ENCODE measurements at regions not wholly inside any gene's neighbourhood (a gene's known extent, or its start where the extent isn't known, plus 50 kb on each side); places are given as distances from the start of the nearest gene placed in this dataset.
"Not testable (repeated sequence)": the region's sequence is repeated elsewhere in the genome, so short reads cannot be mapped to it uniquely, and the experiment has no call there.

DNA sequence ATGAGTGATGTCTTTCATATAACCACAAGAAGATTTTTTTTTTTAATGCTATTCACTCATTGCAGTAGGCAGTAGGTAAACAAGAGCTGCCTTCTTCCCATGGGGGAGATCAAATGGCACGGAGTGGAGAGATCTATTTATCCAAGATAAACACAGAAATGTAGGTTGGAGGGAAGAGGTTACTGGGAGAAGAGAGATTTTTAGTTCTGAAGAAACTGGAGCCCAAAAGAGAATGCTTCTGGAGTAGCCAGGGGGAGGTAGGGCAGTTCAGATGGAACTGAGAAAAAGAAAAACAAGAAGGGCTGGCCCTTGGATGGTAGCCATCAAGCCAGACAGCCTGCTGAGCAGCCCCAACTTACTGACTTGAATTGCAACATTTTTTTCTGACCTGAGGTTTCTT, 270.1 kb upstream of the TPK1 start:
- intact Hi-C loops (cut with DNase I), result no loop called here
- H3K4me3 ChIP-seq, result no peak overlapping the region
- no peak for TF ChIP-seq CTCF (IDR thresholded peaks at IDR 0.05)
- H3K27me3 ChIP-seq, result no peaks in the 10 kb centered on the region
- no peak overlapping the region for H3K27ac ChIP-seq
- ATAC-seq (peak in 3 of 8 donors; percentile 33 to 76 (median 50)), DNase-seq (no peak)
- WGBS, 2 donors, result 10 to 28% methylated on average over 1 of the region's 1 CpG
- H3K4me1 ChIP-seq, result no peaks in the 10 kb centered on the region
- no peaks in the 10 kb centered on the region for H3K36me3 ChIP-seq
- H3K9me3 ChIP-seq, result peaks cover 0 to 16% (median 0%) of the 10 kb centered on the region in 11 donors

DNA sequence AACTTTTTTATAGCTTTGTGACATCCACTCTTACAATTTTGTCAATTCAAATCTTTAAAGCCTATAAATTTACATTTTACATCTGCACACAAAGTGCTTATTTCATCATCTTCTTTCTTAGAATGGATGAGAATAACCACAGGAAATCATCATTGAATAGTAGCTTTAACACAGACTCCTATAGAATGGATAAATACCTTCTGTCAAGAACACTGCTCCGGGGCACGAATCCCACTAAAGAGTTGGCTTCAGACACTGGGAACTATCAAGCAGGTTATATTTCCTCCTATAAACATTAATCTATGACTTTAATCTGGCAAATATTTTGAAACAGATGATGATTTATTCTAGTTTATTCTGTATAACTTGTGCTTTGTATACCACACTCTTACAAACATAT, 269.7 kb upstream of the TPK1 start:
- DNase-seq, result no peak
- intact Hi-C loops (cut with DNase I), result no loop called here
- Histone ChIP-seq H3K4me1 (no peaks in the 10 kb centered on the region), H3K36me3 (no peaks in the 10 kb centered on the region), H3K27me3 (no peaks in the 10 kb centered on the region), H3K27ac (no peak overlapping the region), H3K9me3 (peaks cover 0 to 11% (median 0%) of the 10 kb centered on the region in 11 donors), H3K4me3 (no peak overlapping the region)
- 69 to 74% methylated on average over 2 of the region's 2 CpGs for WGBS, 2 donors
- no peak for TF ChIP-seq CTCF (IDR thresholded peaks at IDR 0.05)
- no peak for ATAC-seq

GRCh38 chr7:145104400-145104799, 268.5 kb upstream of the TPK1 start:
- no peaks in the 10 kb centered on the region for H3K27me3 ChIP-seq
- ATAC-seq (no peak), DNase-seq (no peak)
- TF ChIP-seq CTCF (IDR thresholded peaks at IDR 0.05), result no peak
- intact Hi-C loops (cut with DNase I), result no loop called here
- H3K27ac ChIP-seq, result no peak overlapping the region
- WGBS, 2 donors, result 69 to 81% methylated on average over 1 of the region's 1 CpG
- no peak overlapping the region for H3K4me3 ChIP-seq
- H3K36me3 ChIP-seq, result no peaks in the 10 kb centered on the region
- H3K9me3 ChIP-seq, result no peaks in the 10 kb centered on the region
- H3K4me1 ChIP-seq, result no peaks in the 10 kb centered on the region

GRCh38 chr7:145102199-145102598, 266.3 kb upstream of the TPK1 start:
- H3K27me3 ChIP-seq; H3K27ac ChIP-seq; ATAC-seq; intact Hi-C loops (cut with DNase I); H3K36me3 ChIP-seq; DNase-seq; H3K4me3 ChIP-seq; H3K9me3 ChIP-seq; H3K4me1 ChIP-seq: not testable (repeated sequence)
- 84 to 91% methylated on average over 10 of the region's 10 CpGs for WGBS, 2 donors

DNA sequence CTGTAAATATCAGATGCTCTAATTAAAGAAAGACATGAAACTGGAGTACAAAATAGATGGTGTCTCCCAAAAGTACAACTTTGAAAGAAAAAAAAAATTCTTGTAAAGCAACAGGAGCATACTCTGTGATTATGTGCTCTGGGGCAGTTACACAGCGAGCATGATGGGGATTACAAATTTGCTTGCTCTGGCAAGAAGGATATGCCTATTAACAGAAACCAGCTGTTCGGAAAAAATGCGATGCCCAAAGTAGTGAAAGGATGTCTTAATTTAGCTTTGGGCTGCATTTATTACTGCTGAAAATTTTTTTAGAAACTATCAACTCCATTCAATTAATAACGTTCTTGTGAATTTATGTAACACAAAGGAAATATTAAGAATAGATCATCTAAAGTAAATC, 256.9 kb upstream of the TPK1 start:
- H3K4me3 ChIP-seq, result no peak overlapping the region
- ATAC-seq, result no peak
- no peaks in the 10 kb centered on the region for H3K4me1 ChIP-seq
- 53 to 65% methylated on average over 4 of the region's 4 CpGs for WGBS, 2 donors
- no peak overlapping the region for H3K27ac ChIP-seq
- H3K27me3 ChIP-seq, result no peaks in the 10 kb centered on the region
- no peaks in the 10 kb centered on the region for H3K9me3 ChIP-seq
- no peak for DNase-seq
- intact Hi-C loops (cut with DNase I), result no loop called here
- H3K36me3 ChIP-seq, result no peaks in the 10 kb centered on the region
- TF ChIP-seq CTCF (IDR thresholded peaks at IDR 0.05), result no peak

Data from heart right ventricle (tissue), 16 donors.